ENCODE measurements at regions not wholly inside any gene's neighbourhood (a gene's known extent, or its start where the extent isn't known, plus 50 kb on each side); places are given as distances from the start of the nearest gene placed in this dataset.

GRCh38 chr3:144051211-144051610 is 79.6 kb downstream of the DIPK2A start:
- no peaks in the 10 kb centered on the region for H3K27me3 Mint-ChIP-seq (ENCODE audit: low read depth)
- no peak for DNase-seq
- no peak for ATAC-seq (replicated peaks in 1 of 2)
- H3K36me3 Mint-ChIP-seq (ENCODE audit: insufficient read depth in 2 of 2) = no peaks in the 10 kb centered on the region
- H3K27ac Mint-ChIP-seq = no peak overlapping the region
- H3K4me1 Mint-ChIP-seq (ENCODE audit: low read depth) = no peaks in the 10 kb centered on the region
- H3K4me3 Mint-ChIP-seq = no peak overlapping the region
- H3K9me3 Mint-ChIP-seq = no peaks in the 10 kb centered on the region

GRCh38 chr3:144052275-144052674 is 80.7 kb downstream of the DIPK2A start:
- no peaks in the 10 kb centered on the region for H3K9me3 Mint-ChIP-seq
- H3K4me3 Mint-ChIP-seq = no peak overlapping the region
- ATAC-seq (replicated peaks in 1 of 2) (no peak), DNase-seq (no peak)
- H3K36me3 Mint-ChIP-seq (ENCODE audit: insufficient read depth in 2 of 2) = no peaks in the 10 kb centered on the region
- no peaks in the 10 kb centered on the region for H3K27me3 Mint-ChIP-seq (ENCODE audit: low read depth)
- no peak overlapping the region for H3K27ac Mint-ChIP-seq
- no peaks in the 10 kb centered on the region for H3K4me1 Mint-ChIP-seq (ENCODE audit: low read depth)

GRCh38 chr3:144053121-144053520 is 81.5 kb downstream of the DIPK2A start:
- Mint-ChIP-seq H3K9me3 (no peaks in the 10 kb centered on the region), H3K36me3 (ENCODE audit: insufficient read depth in 2 of 2) (no peaks in the 10 kb centered on the region), H3K27ac (no peak overlapping the region), H3K4me3 (no peak overlapping the region), H3K4me1 (ENCODE audit: low read depth) (no peaks in the 10 kb centered on the region), H3K27me3 (ENCODE audit: low read depth) (no peaks in the 10 kb centered on the region)
- DNase-seq = no peak
- no peak for ATAC-seq (replicated peaks in 1 of 2)

- H3K27ac Mint-ChIP-seq = no peak overlapping the region
Observed at GRCh38 chr3:144054766-144055165, 83.1 kb downstream of the DIPK2A start.

GRCh38 chr3:144055604-144056003 is 84.0 kb downstream of the DIPK2A start:
- no peak overlapping the region for H3K27ac Mint-ChIP-seq
- no peaks in the 10 kb centered on the region for H3K36me3 Mint-ChIP-seq (ENCODE audit: insufficient read depth in 2 of 2)
- DNase-seq (no peak), ATAC-seq (replicated peaks in 1 of 2) (no peak)
- H3K27me3 Mint-ChIP-seq (ENCODE audit: low read depth) = no peaks in the 10 kb centered on the region
- H3K4me3 Mint-ChIP-seq = no peak overlapping the region
- no peaks in the 10 kb centered on the region for H3K9me3 Mint-ChIP-seq
- H3K4me1 Mint-ChIP-seq (ENCODE audit: low read depth) = no peaks in the 10 kb centered on the region

More at GRCh38 chr3:144054766-144055165, 83.1 kb downstream of the DIPK2A start:
- Mint-ChIP-seq H3K27me3 (ENCODE audit: low read depth) (no peaks in the 10 kb centered on the region), H3K36me3 (ENCODE audit: insufficient read depth in 2 of 2) (no peaks in the 10 kb centered on the region), H3K4me1 (ENCODE audit: low read depth) (no peaks in the 10 kb centered on the region), H3K4me3 (no peak overlapping the region), H3K9me3 (no peaks in the 10 kb centered on the region)
- ATAC-seq (replicated peaks in 1 of 2) (no peak), DNase-seq (no peak)

- ATAC-seq (replicated peaks in 1 of 2) = no peak
- H3K36me3 Mint-ChIP-seq (ENCODE audit: insufficient read depth in 2 of 2) = no peaks in the 10 kb centered on the region
Observed at GRCh38 chr3:144058713-144059112, 87.1 kb downstream of the DIPK2A start.

GRCh38 chr3:144059481-144059880 is 87.9 kb downstream of the DIPK2A start:
- Mint-ChIP-seq H3K4me1 (ENCODE audit: low read depth) (no peaks in the 10 kb centered on the region), H3K4me3 (no peak overlapping the region), H3K36me3 (ENCODE audit: insufficient read depth in 2 of 2) (no peaks in the 10 kb centered on the region), H3K9me3 (no peaks in the 10 kb centered on the region), H3K27ac (no peak overlapping the region), H3K27me3 (ENCODE audit: low read depth) (no peaks in the 10 kb centered on the region)
- no peak for ATAC-seq (replicated peaks in 1 of 2)
- DNase-seq = no peak

More at GRCh38 chr3:144058713-144059112, 87.1 kb downstream of the DIPK2A start:
- Mint-ChIP-seq H3K27me3 (ENCODE audit: low read depth) (no peaks in the 10 kb centered on the region), H3K4me3 (no peak overlapping the region), H3K27ac (no peak overlapping the region), H3K9me3 (no peaks in the 10 kb centered on the region), H3K4me1 (ENCODE audit: low read depth) (no peaks in the 10 kb centered on the region)
- DNase-seq = no peak

- no peak overlapping the region for H3K27ac Mint-ChIP-seq
- ATAC-seq (replicated peaks in 1 of 2) = no peak
Observed at GRCh38 chr3:144060881-144061280, 89.3 kb downstream of the DIPK2A start.

GRCh38 chr3:144063306-144063705 is 91.7 kb downstream of the DIPK2A start:
- DNase-seq (no peak), ATAC-seq (replicated peaks in 1 of 2) (no peak)
- no peak overlapping the region for H3K4me3 Mint-ChIP-seq
- no peaks in the 10 kb centered on the region for H3K27me3 Mint-ChIP-seq (ENCODE audit: low read depth)
- H3K36me3 Mint-ChIP-seq (ENCODE audit: insufficient read depth in 2 of 2) = no peaks in the 10 kb centered on the region
- H3K9me3 Mint-ChIP-seq = no peaks in the 10 kb centered on the region
- no peak overlapping the region for H3K27ac Mint-ChIP-seq
- H3K4me1 Mint-ChIP-seq (ENCODE audit: low read depth) = no peaks in the 10 kb centered on the region

More at GRCh38 chr3:144060881-144061280, 89.3 kb downstream of the DIPK2A start:
- no peaks in the 10 kb centered on the region for H3K27me3 Mint-ChIP-seq (ENCODE audit: low read depth)
- no peaks in the 10 kb centered on the region for H3K36me3 Mint-ChIP-seq (ENCODE audit: insufficient read depth in 2 of 2)
- DNase-seq = no peak
- no peak overlapping the region for H3K4me3 Mint-ChIP-seq
- H3K9me3 Mint-ChIP-seq = no peaks in the 10 kb centered on the region
- no peaks in the 10 kb centered on the region for H3K4me1 Mint-ChIP-seq (ENCODE audit: low read depth)

- no peak overlapping the region for H3K4me3 Mint-ChIP-seq
- H3K27me3 Mint-ChIP-seq (ENCODE audit: low read depth) = no peaks in the 10 kb centered on the region
- peaks cover 4 to 14% of the 10 kb centered on the region in 2 donors for H3K9me3 Mint-ChIP-seq
- DNase-seq = no peak
- H3K36me3 Mint-ChIP-seq (ENCODE audit: insufficient read depth in 2 of 2) = peaks cover 2 to 5% of the 10 kb centered on the region in 2 donors
- H3K27ac Mint-ChIP-seq = no peak overlapping the region
- no peaks in the 10 kb centered on the region for H3K4me1 Mint-ChIP-seq (ENCODE audit: low read depth)
- ATAC-seq (replicated peaks in 1 of 2) = no peak
Observed at GRCh38 chr3:144067059-144067458, 95.4 kb downstream of the DIPK2A start.

GRCh38 chr3:144073698-144074097 is 102.1 kb downstream of the DIPK2A start:
- no peaks in the 10 kb centered on the region for H3K27me3 Mint-ChIP-seq (ENCODE audit: low read depth)
- peaks cover 2 to 5% of the 10 kb centered on the region in 2 donors for H3K36me3 Mint-ChIP-seq (ENCODE audit: insufficient read depth in 2 of 2)
- ATAC-seq (replicated peaks in 1 of 2) = no peak
- no peak overlapping the region for H3K4me3 Mint-ChIP-seq
- no peak overlapping the region for H3K27ac Mint-ChIP-seq
- no peak for DNase-seq
- peaks cover 6 to 16% of the 10 kb centered on the region in 2 donors for H3K9me3 Mint-ChIP-seq
- H3K4me1 Mint-ChIP-seq (ENCODE audit: low read depth) = no peaks in the 10 kb centered on the region

GRCh38 chr3:144079634-144080033 is 108.0 kb downstream of the DIPK2A start:
- H3K4me3 Mint-ChIP-seq = no peak overlapping the region
- H3K4me1 Mint-ChIP-seq (ENCODE audit: low read depth) = no peaks in the 10 kb centered on the region
- no peak for DNase-seq
- H3K9me3 Mint-ChIP-seq = no peaks in the 10 kb centered on the region
- peaks cover 8% of the 10 kb centered on the region for H3K27me3 Mint-ChIP-seq (ENCODE audit: low read depth)
- H3K27ac Mint-ChIP-seq = no peak overlapping the region
- ATAC-seq (replicated peaks in 1 of 2) = no peak
- H3K36me3 Mint-ChIP-seq (ENCODE audit: insufficient read depth in 2 of 2) = no peaks in the 10 kb centered on the region

- Mint-ChIP-seq H3K9me3 (no peaks in the 10 kb centered on the region), H3K4me1 (ENCODE audit: low read depth) (no peaks in the 10 kb centered on the region), H3K36me3 (ENCODE audit: insufficient read depth in 2 of 2) (no peaks in the 10 kb centered on the region), H3K27me3 (ENCODE audit: low read depth) (peaks cover 32% of the 10 kb centered on the region), H3K27ac (no peak overlapping the region), H3K4me3 (no peak overlapping the region)
- no peak for DNase-seq
- ATAC-seq (replicated peaks in 1 of 2) = no peak
Observed at GRCh38 chr3:144084929-144085328, 113.3 kb downstream of the DIPK2A start.

GRCh38 chr3:144085964-144086363 is 114.3 kb downstream of the DIPK2A start:
- no peaks in the 10 kb centered on the region for H3K9me3 Mint-ChIP-seq
- DNase-seq (no peak), ATAC-seq (replicated peaks in 1 of 2) (no peak)
- H3K27me3 Mint-ChIP-seq (ENCODE audit: low read depth) = peaks cover 29% of the 10 kb centered on the region
- no peak overlapping the region for H3K27ac Mint-ChIP-seq
- H3K4me1 Mint-ChIP-seq (ENCODE audit: low read depth) = no peaks in the 10 kb centered on the region
- H3K4me3 Mint-ChIP-seq = no peak overlapping the region
- no peaks in the 10 kb centered on the region for H3K36me3 Mint-ChIP-seq (ENCODE audit: insufficient read depth in 2 of 2)

All from activated T-cell treated with anti-CD3 and anti-CD28 coated beads, Interleukin-2, amount 50 U/mL, for 72 hours (primary cell).